DOHH2 (cell line): ENCODE measurements at regions not wholly inside any gene's neighbourhood (a gene's known extent, or its start where the extent isn't known, plus 50 kb on each side); places are given as distances from the start of the nearest gene placed in this dataset.

Source experiments
- H3F3A ChIP-seq: fragments of 200-600 bp; sonication (generic), shearing (Covaris generic); 2 replicates; pipeline ENCODE4 v1.6.0; 2016; ENCODE audit warnings: antibody characterized with exemption, mild to moderate bottlenecking; ENCODE audit not compliant: control insufficient read depth, insufficient read depth
- H3K27ac ChIP-seq: fragments of 200-600 bp; sonication (generic); 2 replicates; pipeline ENCODE4 v1.5.1; 2014; ENCODE audit warnings: low read depth, mild to moderate bottlenecking, low read length, moderate library complexity
- H3K27me3 ChIP-seq: fragments of 200-600 bp; sonication (generic); 2 replicates; pipeline ENCODE4 v1.6.1; 2014; ENCODE audit warnings: mild to moderate bottlenecking, low read length, mixed read lengths; ENCODE audit not compliant: control insufficient read depth
- H3K36me3 ChIP-seq: fragments of 200-600 bp; sonication (generic); 2 replicates; pipeline ENCODE4 v1.6.1; 2014; ENCODE audit warnings: mild to moderate bottlenecking, low read length, moderate library complexity, mixed read lengths; ENCODE audit not compliant: control insufficient read depth
- H3K4me1 ChIP-seq: fragments of 200-600 bp; sonication (generic); 2 replicates; pipeline ENCODE4 v1.6.1; 2014; ENCODE audit warnings: mild to moderate bottlenecking, low read length, mixed read lengths; ENCODE audit not compliant: control insufficient read depth
- H3K4me2 ChIP-seq: fragments of 200-600 bp; sonication (generic); 2 replicates; pipeline ENCODE4 v1.6.0; 2014; ENCODE audit warnings: mild to moderate bottlenecking, low read length, moderate library complexity
- H3K4me3 ChIP-seq: fragments of 200-600 bp; sonication (generic); 2 replicates; pipeline ENCODE4 v1.5.1; 2014; ENCODE audit warnings: mild to moderate bottlenecking, low read length, mixed read lengths
- H3K79me2 ChIP-seq: fragments of 200-600 bp; sonication (generic); 2 replicates; pipeline ENCODE4 v1.6.1; 2014; ENCODE audit warnings: mild to moderate bottlenecking, low read length, mixed read lengths; ENCODE audit not compliant: control insufficient read depth
- H3K9me2 ChIP-seq: fragments of 200-600 bp; sonication (generic); replicated peaks from 2 replicates; pipeline ENCODE4 v1.6.1; 2014; ENCODE audit warnings: mild to moderate bottlenecking, low read length, mixed read lengths; ENCODE audit not compliant: control insufficient read depth
- H3K9me3 ChIP-seq: fragments of 200-600 bp; sonication (generic); 2 replicates; pipeline ENCODE4 v1.6.1; 2014; ENCODE audit warnings: antibody characterized with exemption, low read length, mixed read lengths; ENCODE audit not compliant: control insufficient read depth, insufficient read depth
- H4K20me1 ChIP-seq: fragments of 200-600 bp; sonication (generic); 2 replicates; pipeline ENCODE4 v1.6.0; 2014; ENCODE audit warnings: low read depth, mild to moderate bottlenecking, antibody characterized with exemption, low read length, moderate library complexity; ENCODE audit not compliant: control insufficient read depth, insufficient read depth
- CTCF ChIP-seq: fragments of 200-600 bp; sonication (generic); IDR thresholded peaks from one replicate; pipeline ENCODE4 v1.5.1; 2014; ENCODE audit warnings: antibody characterized with exemption, mild to moderate bottlenecking, low read depth, low read length; ENCODE audit not compliant: poor library complexity, severe bottlenecking
- EZH2phosphoT487 ChIP-seq: fragments of 200-600 bp; sonication (generic); IDR thresholded peaks from 2 replicates; pipeline ENCODE4 v1.6.1; 2017; ENCODE audit warnings: borderline replicate concordance, mild to moderate bottlenecking, antibody characterized with exemption, low read length, moderate library complexity, mixed read lengths

- Histone ChIP-seq H3K9me2 (no peaks in the 10 kb centered on the region), H3K4me1 (no peaks in the 10 kb centered on the region), H3F3A (no peaks in the 10 kb centered on the region), H3K27ac (no peak overlapping the region), H3K36me3 (no peaks in the 10 kb centered on the region), H3K27me3 (peaks cover 18% of the 10 kb centered on the region), H3K4me3 (no peak overlapping the region), H3K9me3 (no peaks in the 10 kb centered on the region), H3K79me2 (no peaks in the 10 kb centered on the region), H4K20me1 (no peaks in the 10 kb centered on the region), H3K4me2 (no peak overlapping the region)
- TF ChIP-seq CTCF (no peak), EZH2phosphoT487 (no peak)
These were observed 198.5 kb upstream of the ZNF618 start for GRCh38 chr9:113677569-113677968.

- H3K9me2 ChIP-seq, result no peaks in the 10 kb centered on the region
- no peak overlapping the region for H3K4me3 ChIP-seq
- H4K20me1 ChIP-seq, result no peaks in the 10 kb centered on the region
- no peaks in the 10 kb centered on the region for H3K9me3 ChIP-seq
- H3K27ac ChIP-seq, result no peak overlapping the region
- H3K4me2 ChIP-seq, result no peak overlapping the region
- no peaks in the 10 kb centered on the region for H3K36me3 ChIP-seq
- H3K4me1 ChIP-seq, result no peaks in the 10 kb centered on the region
- no peaks in the 10 kb centered on the region for H3K79me2 ChIP-seq
- H3K27me3 ChIP-seq, result peaks cover 18% of the 10 kb centered on the region
- no peaks in the 10 kb centered on the region for H3F3A ChIP-seq
- TF ChIP-seq EZH2phosphoT487 (no peak), CTCF (no peak)
These were observed 197.8 kb upstream of the ZNF618 start for GRCh38 chr9:113678119-113678858.

- H3K79me2 ChIP-seq, result no peaks in the 10 kb centered on the region
- no peak overlapping the region for H3K27ac ChIP-seq
- H3F3A ChIP-seq, result no peaks in the 10 kb centered on the region
- no peaks in the 10 kb centered on the region for H3K9me3 ChIP-seq
- no peaks in the 10 kb centered on the region for H3K36me3 ChIP-seq
- H3K4me2 ChIP-seq, result no peak overlapping the region
- TF ChIP-seq CTCF (no peak), EZH2phosphoT487 (no peak)
- H3K4me3 ChIP-seq, result no peak overlapping the region
- no peaks in the 10 kb centered on the region for H3K4me1 ChIP-seq
- peaks cover 18% of the 10 kb centered on the region for H3K27me3 ChIP-seq
- H4K20me1 ChIP-seq, result no peaks in the 10 kb centered on the region
- H3K9me2 ChIP-seq, result no peaks in the 10 kb centered on the region
These were observed 197.3 kb upstream of the ZNF618 start for GRCh38 chr9:113678859-113679256.
